Gastrocnemius medialis (tissue), 4 donors: ENCODE measurements at regions not wholly inside any gene's neighbourhood (a gene's known extent, or its start where the extent isn't known, plus 50 kb on each side); places are given as distances from the start of the nearest gene placed in this dataset.

Experiments used
- CTCF ChIP-seq, 5 experiments: fragments of 450-650 bp in 3 of 5; fragments of 200-600 bp in 2 of 5; sonication (generic) in 2 of 5; IDR thresholded peaks in 4 of 5; conservative IDR thresholded peaks in 1 of 5; 1 replicate in 4 of 5; 2 replicates in 1 of 5; pipeline ENCODE4 v1.5.1; 2016 to 2019; ENCODE audit warnings: antibody characterized with exemption in 5 of 5, mild to moderate bottlenecking in 3 of 5, moderate library complexity in 3 of 5
- POLR2A ChIP-seq, 2 donors: fragments of 450-650 bp; IDR thresholded peaks; one replicate each; pipeline ENCODE4 v1.6.1; 2017; ENCODE audit warnings: antibody characterized with exemption in 2 of 2, mild to moderate bottlenecking in 2 of 2, moderate library complexity in 2 of 2

GRCh38 chr17:5892921-5893675 is 177.1 kb upstream of the WSCD1 start:
- TF ChIP-seq CTCF (IDR thresholded peaks at IDR 0.05 in 4 of 5, conservative IDR thresholded peaks at IDR 0.05 in 1 of 5) (no peak), POLR2A (IDR thresholded peaks at IDR 0.05) (no peak)
